Stomach (tissue), 4 donors: ENCODE measurements at regions not wholly inside any gene's neighbourhood (a gene's known extent, or its start where the extent isn't known, plus 50 kb on each side); places are given as distances from the start of the nearest gene placed in this dataset.

Experiments used
- CTCF ChIP-seq, 7 experiments: fragments of 450-650 bp in 4 of 7; fragments of 200-600 bp in 3 of 7; sonication (generic) in 3 of 7; IDR thresholded peaks; one replicate each; pipeline ENCODE4 v1.5.1; 2016 to 2019; ENCODE audit warnings: antibody characterized with exemption in 7 of 7, control low read depth in 2 of 7, mild to moderate bottlenecking in 1 of 7
- EP300 ChIP-seq: sonication (generic); formaldehyde crosslinking; IDR thresholded peaks from one replicate; pipeline ENCODE4 v1.6.1; 2017; ENCODE audit warnings: antibody characterized with exemption
- POLR2A ChIP-seq, 4 donors: fragments of 450-650 bp; IDR thresholded peaks; one replicate each; pipeline ENCODE4 v1.6.1; 2016; ENCODE audit warnings: antibody characterized with exemption in 4 of 4, control low read depth in 2 of 4, mild to moderate bottlenecking in 1 of 4, moderate library complexity in 1 of 4
- POLR2AphosphoS5 ChIP-seq, 3 donors: sonication (generic); formaldehyde crosslinking; IDR thresholded peaks; one replicate each; pipeline ENCODE4 v1.6.1; 2016; ENCODE audit warnings: antibody characterized with exemption in 3 of 3

- TF ChIP-seq CTCF (IDR thresholded peaks at IDR 0.05) (no peak), POLR2A (IDR thresholded peaks at IDR 0.05) (no peak), POLR2AphosphoS5 (IDR thresholded peaks at IDR 0.05) (no peak), EP300 (no peak)
These were observed 1180.8 kb downstream of the JRKL start for GRCh38 chr11:97570636-97571035.
